ENCODE measurements at regions not wholly inside any gene's neighbourhood (a gene's known extent, or its start where the extent isn't known, plus 50 kb on each side); places are given as distances from the start of the nearest gene placed in this dataset.

DNA sequence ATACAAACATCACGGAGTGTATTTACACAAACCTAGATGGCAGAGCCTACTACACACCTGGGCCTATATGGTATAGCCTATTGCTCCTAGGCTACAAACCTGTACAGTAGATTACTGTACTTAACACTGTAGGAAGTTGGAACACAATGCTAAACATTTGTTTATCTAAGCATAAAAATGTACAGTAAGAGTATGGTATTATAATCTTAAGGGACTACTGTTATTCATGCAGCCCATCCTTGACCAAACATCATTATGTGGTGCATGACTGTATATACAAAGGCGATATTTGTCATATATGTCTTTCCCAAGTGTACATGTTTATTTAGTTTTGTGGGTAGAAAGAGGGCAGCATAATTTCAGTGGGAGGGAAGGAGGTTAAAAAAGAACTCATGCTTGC, 177.7 kb upstream of the FSTL5 start:
- H3K4me2 ChIP-seq (ENCODE audit: insufficient read depth in 1 of 2, low read depth in 2 of 2, low read length in 2 of 2) = no peak overlapping the region
- no peaks in the 10 kb centered on the region for H3K79me2 ChIP-seq (ENCODE audit: control insufficient read depth in 1 of 2, insufficient read depth in 2 of 2, low read length in 2 of 2)
- H2BK20ac ChIP-seq (ENCODE audit: low read length) = no peak overlapping the region
- H4K20me1 ChIP-seq (replicated peaks in 1 of 2; ENCODE audit: control insufficient read depth in 1 of 2, insufficient read depth in 2 of 2, low read length in 2 of 2) = no peaks in the 10 kb centered on the region
- DNase-seq (ENCODE audit: low read depth in 1 of 2, low spot score in 2 of 2) (no peak), FAIRE-seq (no peak)
- no peak overlapping the region for H4K91ac ChIP-seq (replicated peaks; ENCODE audit: insufficient read length, low read length)
- no peak overlapping the region for H4K5ac ChIP-seq (ENCODE audit: insufficient read length, low read depth, low read length)
- H3K9me3 ChIP-seq (ENCODE audit: insufficient read depth in 2 of 2, low read depth in 1 of 2, low read length in 1 of 2) = no peaks in the 10 kb centered on the region
- no peak overlapping the region for H2BK120ac ChIP-seq (replicated peaks; ENCODE audit: low read depth, low read length)
- no peak overlapping the region for H3K4ac ChIP-seq (replicated peaks; ENCODE audit: insufficient read length, low read depth, low read length)
- TF ChIP-seq YY1 (IDR thresholded peaks at IDR 0.05; ENCODE audit: low read depth, low read length) (no peak), TAF7 (optimal IDR thresholded peaks at IDR 0.05; ENCODE audit: borderline replicate concordance, low read depth, low read length) (no peak), SIRT6 (IDR thresholded peaks at IDR 0.05; ENCODE audit: low read length) (no peak), CREB1 (IDR thresholded peaks at IDR 0.05) (no peak), EZH2 (IDR thresholded peaks at IDR 0.05; ENCODE audit: low read depth, low read length, severe bottlenecking) (no peak), RFX5 (IDR thresholded peaks at IDR 0.05; ENCODE audit: borderline replicate concordance, low read depth, low read length) (no peak), TBP (IDR thresholded peaks at IDR 0.05; ENCODE audit: low read depth, low read length) (no peak), ZNF274 (IDR thresholded peaks at IDR 0.05; ENCODE audit: borderline replicate concordance, extremely low read depth, low read length) (no peak), GABPA (IDR thresholded peaks at IDR 0.05; ENCODE audit: borderline replicate concordance, insufficient read depth, low read length) (no peak)
- TF ChIP-seq, protein P1, sequence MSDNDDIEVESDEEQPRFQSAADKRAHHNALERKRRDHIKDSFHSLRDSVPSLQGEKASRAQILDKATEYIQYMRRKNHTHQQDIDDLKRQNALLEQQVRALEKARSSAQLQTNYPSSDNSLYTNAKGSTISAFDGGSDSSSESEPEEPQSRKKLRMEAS (IDR thresholded peaks at IDR 0.05) = no peak
- no peak overlapping the region for H3K56ac ChIP-seq (replicated peaks; ENCODE audit: insufficient read length, low read depth, low read length)
- no peak overlapping the region for H2BK12ac ChIP-seq (ENCODE audit: low read depth, low read length)
- H2AFZ ChIP-seq (ENCODE audit: low read length) = no peak overlapping the region
- no peak overlapping the region for H3K9ac ChIP-seq (replicated peaks in 1 of 4; ENCODE audit: extremely low read depth in 1 of 4, low read depth in 3 of 4, low read length in 3 of 4)
- H3K4me1 ChIP-seq (replicated peaks in 1 of 4; ENCODE audit: control insufficient read depth in 3 of 4, insufficient read depth in 4 of 4, low read length in 3 of 4) = no peaks in the 10 kb centered on the region
- H3K27me3 ChIP-seq (replicated peaks in 1 of 4; ENCODE audit: control insufficient read depth in 3 of 4, extremely low read depth in 1 of 4, insufficient read depth in 3 of 4, low read length in 3 of 4) = no peaks in the 10 kb centered on the region
- no peak overlapping the region for H3K23ac ChIP-seq (ENCODE audit: insufficient read length)
- no peak overlapping the region for H3K4me3 ChIP-seq (ENCODE audit: extremely low read depth in 1 of 4, insufficient read depth in 2 of 4, low read depth in 3 of 4, low read length in 4 of 4)
- no peak overlapping the region for H3K27ac ChIP-seq (ENCODE audit: low read depth, low read length)
- no peak overlapping the region for H4K8ac ChIP-seq (ENCODE audit: extremely low read depth, insufficient read depth, low read length)
- no peak overlapping the region for H3K14ac ChIP-seq (ENCODE audit: insufficient read length)
- 48% methylated on average over 2 of the region's 2 CpGs; no CpG with 5 or more reads in 1 of the 2 experiments for WGBS, 2 experiments (ENCODE audit: extremely low coverage in 1 of 2, insufficient coverage in 1 of 2, insufficient read length in 1 of 2, insufficient replicate concordance in 2 of 2, low coverage in 1 of 2, low lambda C conversion rate in 2 of 2, missing lambda C conversion rate in 1 of 2)
- H2BK15ac ChIP-seq (ENCODE audit: low read length) = no peak overlapping the region
- H3K18ac ChIP-seq (ENCODE audit: extremely low read depth, low read length) = no peak overlapping the region
- H3K79me1 ChIP-seq (ENCODE audit: low read depth, low read length) = no peaks in the 10 kb centered on the region
- CTCF ChIA-PET (ENCODE audit: partially characterized antibody) = interaction anchor here (0.9 kb wide), 1 partner anchor 72 kb away, joined by 3 read pairs; no protein-coding TSS in a partner anchor
- POLR2A ChIA-PET (ENCODE audit: partially characterized antibody) = no interaction called here
- H2BK5ac ChIP-seq (ENCODE audit: low read depth, low read length) = no peak overlapping the region
- no peaks in the 10 kb centered on the region for H3K23me2 ChIP-seq (ENCODE audit: low read depth, low read length)
- no peaks in the 10 kb centered on the region for H3K36me3 ChIP-seq (ENCODE audit: control insufficient read depth in 2 of 4, insufficient read depth in 4 of 4, low read length in 3 of 4)
- no peak overlapping the region for H2AK5ac ChIP-seq (ENCODE audit: low read depth, low read length)

Measured in H1 (cell line).